HG02798 (cell line): ENCODE measurements at regions not wholly inside any gene's neighbourhood (a gene's known extent, or its start where the extent isn't known, plus 50 kb on each side); places are given as distances from the start of the nearest gene placed in this dataset.
"Not testable (repeated sequence)": the region's sequence is repeated elsewhere in the genome, so short reads cannot be mapped to it uniquely, and the experiment has no call there.

Experiments
- ATAC-seq: cut with Tn5 transposase; IDR thresholded peaks from one replicate; pipeline ENCODE4 v1.9.1; 2021; ENCODE audit warnings: mild to moderate bottlenecking; ENCODE audit not compliant: unreplicated experiment, poor library complexity

DNA sequence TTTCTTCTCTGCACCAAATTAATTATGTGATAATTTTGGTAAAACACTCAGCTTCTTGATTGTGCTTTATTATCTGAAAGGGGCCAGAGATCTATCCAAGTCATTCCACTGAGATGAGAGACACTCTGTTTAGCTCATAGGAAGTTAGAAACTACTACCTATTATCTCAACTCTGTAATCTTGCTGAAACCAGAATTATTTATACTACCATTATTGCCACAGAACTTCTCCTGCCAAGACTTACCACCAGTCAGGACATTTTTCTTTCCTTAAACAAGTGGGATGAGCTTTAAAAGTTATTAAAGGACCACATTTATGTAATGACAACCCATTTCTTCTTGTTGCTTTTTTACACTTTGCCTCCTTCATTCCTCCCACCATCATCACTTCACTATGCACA lies 855.6 kb upstream of the PIK3C3 start:
- ATAC-seq: no peak

DNA sequence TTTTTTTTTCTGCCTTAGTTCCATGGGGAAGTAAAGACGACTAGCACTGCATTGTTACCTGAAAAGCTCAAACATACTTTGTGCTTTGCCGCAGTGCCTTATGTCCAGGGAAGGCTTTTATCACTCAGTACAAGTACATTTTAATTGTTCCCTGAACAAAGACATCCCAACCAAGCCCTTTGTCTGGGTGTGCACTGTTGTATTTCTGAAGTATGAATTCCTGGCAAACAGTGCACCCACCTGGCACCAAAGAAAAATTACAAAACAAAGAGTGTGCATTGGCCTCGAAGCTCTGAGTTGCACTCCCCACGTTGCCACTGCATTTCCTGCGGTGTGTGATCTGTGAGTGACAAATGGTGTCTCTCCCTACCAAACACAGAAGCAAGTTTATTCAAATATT lies 858.5 kb upstream of the PIK3C3 start:
- ATAC-seq: no peak

DNA sequence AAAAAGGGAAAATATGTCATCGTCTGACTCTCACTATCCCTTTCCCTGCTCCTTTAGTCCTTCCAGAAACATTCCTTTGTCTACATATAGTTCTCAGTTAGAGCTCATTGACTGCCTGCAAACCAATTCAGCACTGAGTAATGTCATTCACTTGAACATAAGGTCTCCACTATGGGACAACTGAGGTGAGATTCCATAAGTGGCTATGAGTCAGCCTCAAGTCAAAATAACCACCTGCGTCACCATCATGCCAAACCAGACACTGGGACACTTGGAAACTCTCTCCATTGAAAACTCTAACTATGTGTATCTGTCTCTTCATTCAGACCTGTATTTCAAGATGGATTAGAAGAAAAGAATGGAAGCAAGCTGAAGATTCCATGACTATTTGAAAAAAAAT lies 878.0 kb upstream of the PIK3C3 start:
- no peak for ATAC-seq

DNA sequence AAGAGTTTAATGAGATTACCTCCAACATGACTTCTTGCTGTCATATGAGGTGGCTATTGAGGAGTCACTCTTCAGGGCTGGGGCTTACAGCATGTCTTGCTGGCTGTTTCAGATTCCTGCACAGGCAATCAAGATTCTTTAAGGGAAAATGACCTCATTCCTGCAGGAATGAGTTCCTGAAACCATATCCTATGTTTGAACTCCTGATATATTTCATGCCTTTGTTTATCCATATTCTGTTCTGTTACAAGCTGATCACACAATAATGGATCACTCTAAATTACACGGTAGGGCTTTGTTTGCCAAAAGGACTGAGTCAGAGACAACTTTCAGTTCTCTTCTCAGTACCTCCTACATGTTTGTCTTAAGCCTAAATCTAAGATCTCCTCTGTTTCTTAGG lies 879.8 kb upstream of the PIK3C3 start:
- no peak for ATAC-seq

DNA sequence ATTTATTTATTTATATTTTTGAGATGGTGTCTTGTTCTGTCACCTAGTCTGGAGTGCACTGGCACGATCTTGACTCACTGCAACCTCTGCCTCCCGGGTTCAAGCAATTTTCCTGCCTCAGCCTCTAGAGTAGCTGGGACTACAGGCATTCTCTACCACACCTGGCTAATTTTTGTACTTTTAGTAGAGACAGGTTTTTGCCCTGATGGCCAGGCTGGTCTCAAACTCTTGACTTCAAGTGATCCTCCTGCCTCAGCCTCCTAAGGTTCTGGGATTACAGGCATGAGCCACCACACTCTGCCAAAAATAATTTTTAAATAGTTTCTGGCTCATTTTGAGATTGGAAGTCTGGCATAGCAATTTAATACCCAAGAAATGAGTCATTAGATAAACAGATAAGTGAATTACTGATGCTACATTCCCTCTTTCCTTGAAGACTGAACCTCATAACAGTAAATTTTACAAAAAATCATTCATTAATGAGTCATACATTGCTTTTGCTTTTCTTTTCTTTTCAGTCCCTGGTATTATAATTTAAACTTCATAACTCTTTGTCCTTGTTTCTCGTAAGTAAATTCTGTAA lies 881.6 kb upstream of the PIK3C3 start:
- no peak for ATAC-seq

DNA sequence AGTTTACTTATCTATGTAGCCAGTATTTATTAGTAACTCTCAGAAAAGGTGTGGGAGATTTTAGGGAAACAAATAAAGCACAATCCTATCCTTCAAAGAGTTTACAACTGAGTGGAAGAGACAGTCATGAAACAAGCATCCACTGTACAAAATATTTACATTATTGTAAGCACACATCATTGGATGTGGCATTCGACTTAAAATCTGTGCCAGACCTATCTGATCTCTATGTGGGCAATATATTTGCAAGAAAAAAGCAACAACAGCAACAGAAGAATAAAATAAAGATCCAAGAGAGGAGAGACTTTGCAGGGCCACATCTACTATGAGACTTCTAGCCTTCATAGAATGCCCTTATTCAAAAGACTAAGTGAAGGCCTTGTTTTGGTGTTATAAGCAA lies 882.1 kb upstream of the PIK3C3 start:
- ATAC-seq: no peak

DNA sequence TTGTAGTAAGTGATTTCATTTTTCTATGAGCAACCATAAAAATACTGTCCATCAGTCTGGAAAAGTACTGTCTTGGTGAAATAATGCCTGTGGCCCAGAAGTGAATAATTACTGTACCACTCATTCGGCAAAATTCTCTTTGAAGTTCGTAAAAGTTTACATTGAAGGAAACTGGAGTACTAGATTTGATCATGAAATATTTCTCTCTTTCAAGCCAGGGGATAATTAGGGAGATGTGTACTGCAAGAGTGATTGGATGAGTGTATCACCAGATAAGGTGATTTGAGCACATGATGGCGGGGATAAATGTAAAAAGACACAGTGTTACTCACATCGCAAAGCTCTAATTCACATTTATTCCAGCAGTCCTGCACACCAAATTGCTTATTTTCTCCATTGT lies 883.2 kb upstream of the PIK3C3 start:
- no peak for ATAC-seq

DNA sequence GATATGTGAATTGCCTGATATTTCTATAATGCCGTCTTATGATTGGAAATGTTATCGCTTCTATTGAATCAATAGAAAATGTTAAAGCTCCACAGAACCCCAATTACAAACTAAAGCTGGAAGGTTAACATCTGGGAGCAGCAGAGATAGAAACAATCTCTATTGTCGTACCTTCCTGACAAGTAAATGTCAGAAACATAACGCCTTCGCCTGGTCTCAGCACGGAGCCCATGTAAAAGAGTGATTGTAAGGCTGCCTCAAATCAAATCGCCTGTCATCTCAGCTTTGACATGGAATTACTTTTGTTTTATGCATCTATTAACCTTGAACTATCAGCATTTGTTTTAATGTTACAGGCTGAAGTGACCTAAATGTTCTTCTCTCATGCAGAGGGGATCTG lies 885.9 kb upstream of the PIK3C3 start:
- no peak for ATAC-seq

DNA sequence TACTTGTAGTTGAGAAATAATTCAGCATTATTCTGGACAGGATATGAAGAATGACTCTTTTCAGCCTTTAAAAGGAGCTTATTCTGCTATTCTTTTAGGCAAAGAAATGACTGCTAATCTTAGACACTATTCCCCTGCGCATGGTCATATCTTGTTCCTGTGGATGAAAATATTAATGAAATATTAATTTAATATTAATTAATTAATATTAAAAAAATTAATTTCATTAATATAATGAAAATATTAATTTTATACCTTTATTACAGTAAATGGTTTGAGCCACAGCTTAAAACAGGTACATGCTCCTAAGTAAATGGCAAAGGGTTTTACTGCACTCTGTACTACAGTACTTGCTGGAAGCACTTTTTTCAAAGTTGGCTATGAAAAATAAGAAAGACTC lies 890.1 kb upstream of the PIK3C3 start:
- ATAC-seq: no peak

DNA sequence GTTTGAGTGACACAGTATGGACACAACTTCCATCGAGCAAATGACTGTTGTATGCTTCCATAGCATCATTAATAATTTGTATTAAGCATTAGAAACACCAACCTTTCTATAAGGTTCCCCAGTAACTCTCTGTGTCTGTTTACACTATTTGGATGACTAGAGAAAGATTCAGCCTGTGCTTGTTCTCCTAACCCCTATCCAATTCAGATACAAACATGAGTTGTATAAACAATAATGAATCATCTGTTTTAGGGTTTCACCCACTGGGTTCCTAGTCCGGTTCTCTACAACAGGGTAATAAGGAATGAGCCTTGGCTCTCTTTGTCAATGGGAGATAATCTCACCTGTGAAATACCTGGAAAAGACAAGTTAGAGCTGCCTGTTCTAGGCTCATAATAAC lies 894.1 kb upstream of the PIK3C3 start:
- ATAC-seq: no peak

DNA sequence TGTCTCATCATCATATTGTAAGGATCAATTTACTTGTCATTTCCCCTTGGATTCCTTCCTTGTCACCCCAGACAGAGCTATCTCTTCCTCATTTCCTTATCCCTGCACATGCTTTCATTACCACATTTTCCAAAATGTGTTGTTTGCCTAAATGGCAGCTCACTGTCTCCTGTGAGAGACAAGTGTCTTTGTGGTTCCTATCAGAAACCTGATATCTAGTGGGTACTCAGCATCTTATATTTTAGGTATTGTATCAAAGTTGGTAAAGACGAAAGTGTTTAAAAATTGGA lies 896.0 kb upstream of the PIK3C3 start:
- no peak for ATAC-seq

DNA sequence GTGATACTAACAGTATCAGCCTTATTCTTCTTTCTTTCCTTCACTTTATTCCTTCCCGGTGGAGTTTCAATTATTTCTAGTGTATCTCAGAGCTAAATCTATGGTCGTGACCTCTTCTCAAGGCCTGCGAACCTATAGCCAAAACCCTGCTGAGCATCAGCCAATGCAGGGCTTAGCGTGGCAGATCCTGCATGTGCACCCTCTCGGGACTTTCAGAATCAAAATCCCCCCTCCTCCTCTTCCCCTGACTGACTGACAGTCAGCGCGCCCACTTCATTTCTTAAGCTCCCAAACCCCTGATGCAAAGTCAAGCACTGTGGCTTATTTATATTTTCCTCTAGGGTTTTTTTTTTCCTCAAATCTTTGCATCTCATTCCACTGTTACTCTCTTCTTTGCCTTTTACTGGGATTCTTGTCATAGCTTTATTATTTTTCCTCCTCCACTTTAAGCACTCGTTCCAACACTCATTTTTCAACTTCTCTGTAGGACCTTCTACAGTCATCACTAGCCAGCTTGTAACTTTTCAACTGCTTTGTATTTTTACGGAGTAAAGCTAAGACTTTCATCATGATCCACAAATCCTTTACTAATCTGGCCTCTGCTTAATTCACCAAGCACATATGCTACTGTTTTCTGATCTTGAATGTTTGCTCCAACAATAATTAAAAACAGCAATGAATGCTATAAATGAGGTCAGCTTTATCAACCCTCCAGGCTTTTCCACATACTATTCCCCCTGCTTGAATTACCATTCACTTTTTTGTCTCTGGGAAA lies 896.5 kb upstream of the PIK3C3 start:
- ATAC-seq: no peak

DNA sequence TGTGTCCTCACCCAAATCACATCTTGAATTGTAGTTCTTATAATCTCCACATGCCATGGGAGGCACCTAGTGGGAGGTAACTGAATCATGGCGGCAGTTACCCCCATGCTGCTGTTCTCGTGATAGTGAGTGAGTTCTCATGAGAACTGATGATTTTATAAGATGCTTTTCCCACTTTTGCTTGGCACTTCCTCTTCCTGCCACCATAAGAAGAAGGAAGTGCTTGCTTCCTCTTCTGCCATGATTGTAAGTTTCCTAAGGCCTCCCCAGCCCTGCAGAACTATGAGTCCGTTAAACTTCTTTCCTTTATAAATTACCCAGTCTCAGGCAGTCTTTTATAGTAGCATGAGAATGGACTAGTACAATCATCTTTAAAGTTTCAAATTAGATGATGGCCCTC lies 902.4 kb upstream of the PIK3C3 start:
- ATAC-seq: no peak

DNA sequence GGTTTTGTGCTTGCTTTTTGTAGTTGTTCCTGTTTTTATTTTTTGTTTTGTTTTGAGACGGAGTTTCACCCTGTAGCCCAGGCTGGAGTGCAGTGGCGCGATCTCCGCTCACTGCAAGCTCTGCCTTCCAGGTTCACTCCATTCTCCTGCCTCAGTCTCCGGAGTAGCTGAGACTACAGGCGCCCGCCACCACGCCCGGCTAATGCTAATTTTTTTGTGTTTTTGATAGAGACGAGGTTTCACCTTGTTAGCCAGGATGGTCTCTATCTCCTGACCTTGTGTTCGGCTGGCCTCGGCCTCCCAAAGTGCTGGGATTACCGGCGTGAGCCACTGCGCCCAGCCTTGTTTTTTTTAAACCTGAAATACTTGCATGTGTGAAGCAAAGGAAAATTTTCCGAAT lies 908.8 kb upstream of the PIK3C3 start:
- ATAC-seq: not testable (repeated sequence)

DNA sequence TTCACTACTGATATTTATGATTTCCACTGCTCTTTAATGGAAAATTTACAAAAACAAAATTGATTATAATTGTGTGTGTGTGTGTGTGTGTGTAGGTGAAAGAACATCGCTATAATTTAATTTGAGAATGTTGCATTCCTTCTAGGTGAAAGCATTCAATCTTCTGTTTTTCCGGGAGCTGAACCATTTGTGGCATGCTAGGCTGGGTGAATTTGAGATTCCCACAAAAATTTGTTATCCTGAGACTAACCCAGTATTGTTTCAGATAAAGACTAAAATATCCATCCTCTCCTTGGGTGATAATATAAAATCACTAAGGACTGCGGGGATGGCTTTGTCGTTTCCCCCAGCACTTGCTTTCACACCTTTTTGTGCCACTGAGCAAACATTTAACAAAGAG lies 911.2 kb upstream of the PIK3C3 start:
- no peak for ATAC-seq

DNA sequence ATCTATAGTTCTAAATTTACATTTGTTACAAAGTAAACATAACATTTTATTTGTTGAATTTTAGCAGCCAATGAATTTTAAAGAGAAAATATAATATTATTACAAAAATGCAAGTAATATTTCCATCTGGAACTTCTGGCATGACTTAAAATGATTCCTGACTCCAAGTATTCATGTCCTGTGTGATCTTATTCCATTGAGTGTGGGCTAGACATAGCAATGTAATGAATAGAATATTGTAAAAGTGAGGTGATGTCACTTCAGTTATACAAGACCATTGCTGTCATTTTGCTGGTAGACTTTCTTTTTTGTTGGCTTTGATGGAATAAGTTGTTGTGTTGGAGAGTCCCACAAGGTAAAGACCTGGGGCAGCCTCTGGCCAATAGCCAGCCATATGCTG lies 912.2 kb upstream of the PIK3C3 start:
- no peak for ATAC-seq

DNA sequence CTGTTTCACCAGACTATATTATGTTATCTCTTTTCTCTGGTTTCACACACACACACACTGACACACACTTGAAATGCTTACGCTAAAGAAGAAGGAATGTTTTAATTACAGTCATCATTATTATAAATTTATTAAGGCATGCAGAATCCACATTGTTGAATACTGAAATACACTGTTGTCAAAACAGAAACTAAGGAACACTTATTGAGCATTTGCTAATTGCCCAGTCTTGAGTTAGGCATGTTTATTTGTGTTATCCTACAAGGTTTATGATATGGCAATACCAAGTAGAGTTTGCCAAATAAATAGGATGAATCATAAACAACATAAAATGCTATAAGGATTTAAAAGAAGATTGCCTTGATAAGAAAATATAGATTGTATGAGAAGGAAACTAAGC lies 917.0 kb upstream of the PIK3C3 start:
- no peak for ATAC-seq

DNA sequence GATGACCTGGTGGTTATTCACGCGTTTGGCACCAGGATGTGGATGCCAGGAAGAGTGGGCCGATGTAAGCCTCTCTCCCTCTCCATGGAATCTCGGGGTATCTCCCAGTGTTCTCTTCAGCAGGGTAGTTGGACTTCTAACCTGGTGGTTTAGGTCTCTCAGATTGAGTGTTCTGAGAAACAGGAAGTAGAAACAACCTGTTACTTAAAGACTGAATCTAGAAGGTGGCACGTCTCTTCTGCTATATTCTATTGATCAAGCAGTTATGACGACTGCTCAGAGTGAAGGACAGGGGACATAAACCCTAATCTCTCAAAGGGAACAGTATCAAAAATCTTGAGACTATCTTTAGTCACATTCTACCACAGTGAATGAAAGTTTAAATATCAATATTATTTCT lies 918.7 kb upstream of the PIK3C3 start:
- no peak for ATAC-seq

DNA sequence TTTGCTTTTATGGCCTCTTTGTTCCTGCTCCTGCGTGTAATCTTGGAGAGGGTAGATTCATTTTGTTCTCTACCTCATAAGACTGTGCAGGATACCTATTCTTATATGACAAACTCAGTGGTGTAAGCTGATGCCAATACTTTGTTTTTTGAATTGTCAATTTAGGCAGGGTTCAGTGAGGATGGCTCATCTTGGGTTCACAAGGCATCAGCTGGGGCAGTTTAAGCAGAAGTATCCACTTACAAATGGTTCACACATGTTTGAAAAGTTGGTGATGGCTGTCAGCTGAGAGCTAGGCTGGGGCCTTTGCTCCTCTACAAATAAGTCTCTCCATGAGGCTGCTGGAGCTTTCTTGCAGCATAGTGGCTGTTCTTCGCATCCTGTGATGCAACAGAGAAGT lies 920.6 kb upstream of the PIK3C3 start:
- ATAC-seq: no peak

DNA sequence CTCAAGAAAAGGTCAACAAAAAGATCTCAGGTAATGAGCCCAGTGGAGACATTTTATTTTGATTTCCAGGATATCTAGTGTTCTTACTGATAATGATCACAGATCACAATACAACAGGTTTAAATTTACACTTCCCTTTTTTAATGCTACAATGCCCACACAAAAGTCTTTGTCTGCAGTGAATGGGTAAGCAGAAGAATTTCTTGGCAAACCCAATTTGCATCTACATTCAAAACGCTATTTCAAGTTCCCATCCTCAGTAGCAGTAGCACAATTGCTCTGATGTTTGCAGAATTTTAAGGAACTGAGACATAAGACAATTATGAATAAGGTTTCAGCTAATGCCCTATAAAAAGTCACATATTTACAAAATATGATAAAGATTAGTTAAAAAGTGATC lies 929.4 kb upstream of the PIK3C3 start:
- ATAC-seq: no peak

DNA sequence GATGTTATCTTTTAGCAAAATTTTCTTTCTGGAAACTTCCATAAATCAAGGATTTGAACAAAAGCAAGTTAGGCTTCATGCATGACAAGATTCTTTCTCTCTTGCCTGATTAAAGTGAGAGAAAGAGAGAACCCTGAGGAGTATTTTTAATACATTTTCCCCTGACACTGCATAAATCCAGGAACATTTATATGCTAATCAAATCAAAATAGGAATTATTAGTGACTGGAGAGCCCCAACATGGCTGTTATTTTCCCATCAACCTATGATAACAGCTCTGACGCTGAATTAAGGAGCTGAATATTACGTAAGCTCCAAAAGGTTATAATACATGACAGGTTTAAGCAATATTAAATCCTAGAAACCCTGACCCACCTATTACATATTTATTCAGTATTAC lies 930.2 kb upstream of the PIK3C3 start:
- ATAC-seq: no peak

DNA sequence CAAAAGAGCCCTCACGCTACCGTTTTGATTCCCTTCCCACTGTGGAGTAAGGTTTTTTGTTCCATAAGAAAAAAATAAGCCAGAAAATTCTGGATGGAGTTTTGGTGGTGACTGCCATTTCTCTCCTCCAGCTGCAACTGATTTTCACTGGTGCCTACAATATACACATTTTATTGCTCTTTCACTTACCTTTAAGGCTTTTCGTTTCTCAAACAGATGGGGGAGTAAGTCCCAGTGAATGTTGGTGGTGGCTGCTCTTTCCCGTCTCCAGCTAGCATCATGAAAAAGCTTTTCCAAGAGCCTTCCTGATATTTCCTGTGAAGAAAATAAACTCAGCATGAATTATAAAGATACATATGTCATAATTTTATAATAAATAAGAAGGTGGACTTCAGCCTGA lies 932.5 kb upstream of the PIK3C3 start:
- ATAC-seq: no peak

DNA sequence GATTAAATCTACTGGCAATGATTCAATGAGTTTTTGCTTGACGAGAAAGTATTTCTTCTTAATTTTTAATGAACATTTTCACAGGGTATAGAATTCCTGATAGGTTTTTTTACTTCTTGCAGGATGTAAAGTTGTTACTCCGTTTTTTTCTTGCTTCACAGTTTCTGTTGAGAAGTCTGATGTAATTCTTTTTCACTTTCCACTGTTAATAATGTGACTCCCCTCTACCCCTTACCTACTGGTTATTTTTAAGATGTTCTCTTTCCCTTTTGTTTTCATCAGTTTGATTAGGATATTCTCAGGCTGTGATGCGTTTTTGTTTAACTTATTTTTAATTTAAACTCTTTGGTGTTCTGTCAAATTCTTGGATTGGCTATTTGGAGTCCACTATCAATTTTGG lies 933.9 kb upstream of the PIK3C3 start:
- ATAC-seq: no peak
